Fibroblast of the aortic adventitia (primary cell): ENCODE measurements at regions not wholly inside any gene's neighbourhood (a gene's known extent, or its start where the extent isn't known, plus 50 kb on each side); places are given as distances from the start of the nearest gene placed in this dataset.

Source experiments
- DNase-seq: peaks from one replicate; pipeline ENCODE4 v3.0.0-alpha.2; 2010; ENCODE audit warnings: low read depth
- H3K4me3 ChIP-seq: 2 replicates; pipeline ENCODE4 v1.5.1; 2011; ENCODE audit warnings: low read depth, mild to moderate bottlenecking, control low read depth, low read length, moderate library complexity
- TF ChIP-seq, protein P1 (sequence below): IDR thresholded peaks from 2 replicates; pipeline ENCODE4 v1.5.1; 2011; ENCODE audit warnings: mild to moderate bottlenecking, low read length, control low read depth, inconsistent platforms; ENCODE audit not compliant: insufficient read depth

DNA sequence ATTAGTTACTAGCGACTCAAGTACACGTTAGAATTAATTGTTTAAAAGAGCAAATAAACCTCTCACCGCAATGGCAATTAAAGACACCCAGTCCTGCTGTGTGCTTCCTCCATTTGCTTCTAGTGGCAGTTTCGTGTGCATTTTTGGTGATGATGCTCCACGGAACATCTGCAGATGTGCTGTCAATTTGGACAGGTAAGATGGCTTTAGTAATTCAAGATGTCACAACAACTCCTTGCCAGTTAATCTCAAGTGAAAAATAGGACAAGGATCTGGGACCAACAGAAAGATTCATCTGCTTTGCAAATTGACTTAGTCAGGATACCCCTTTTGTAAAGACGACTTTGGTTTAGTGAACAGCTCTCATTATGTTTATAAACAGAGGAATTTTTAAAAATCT is 320.9 kb downstream of the GABRB3 start:
- TF ChIP-seq, protein P1, sequence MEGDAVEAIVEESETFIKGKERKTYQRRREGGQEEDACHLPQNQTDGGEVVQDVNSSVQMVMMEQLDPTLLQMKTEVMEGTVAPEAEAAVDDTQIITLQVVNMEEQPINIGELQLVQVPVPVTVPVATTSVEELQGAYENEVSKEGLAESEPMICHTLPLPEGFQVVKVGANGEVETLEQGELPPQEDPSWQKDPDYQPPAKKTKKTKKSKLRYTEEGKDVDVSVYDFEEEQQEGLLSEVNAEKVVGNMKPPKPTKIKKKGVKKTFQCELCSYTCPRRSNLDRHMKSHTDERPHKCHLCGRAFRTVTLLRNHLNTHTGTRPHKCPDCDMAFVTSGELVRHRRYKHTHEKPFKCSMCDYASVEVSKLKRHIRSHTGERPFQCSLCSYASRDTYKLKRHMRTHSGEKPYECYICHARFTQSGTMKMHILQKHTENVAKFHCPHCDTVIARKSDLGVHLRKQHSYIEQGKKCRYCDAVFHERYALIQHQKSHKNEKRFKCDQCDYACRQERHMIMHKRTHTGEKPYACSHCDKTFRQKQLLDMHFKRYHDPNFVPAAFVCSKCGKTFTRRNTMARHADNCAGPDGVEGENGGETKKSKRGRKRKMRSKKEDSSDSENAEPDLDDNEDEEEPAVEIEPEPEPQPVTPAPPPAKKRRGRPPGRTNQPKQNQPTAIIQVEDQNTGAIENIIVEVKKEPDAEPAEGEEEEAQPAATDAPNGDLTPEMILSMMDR = no peak

DNA sequence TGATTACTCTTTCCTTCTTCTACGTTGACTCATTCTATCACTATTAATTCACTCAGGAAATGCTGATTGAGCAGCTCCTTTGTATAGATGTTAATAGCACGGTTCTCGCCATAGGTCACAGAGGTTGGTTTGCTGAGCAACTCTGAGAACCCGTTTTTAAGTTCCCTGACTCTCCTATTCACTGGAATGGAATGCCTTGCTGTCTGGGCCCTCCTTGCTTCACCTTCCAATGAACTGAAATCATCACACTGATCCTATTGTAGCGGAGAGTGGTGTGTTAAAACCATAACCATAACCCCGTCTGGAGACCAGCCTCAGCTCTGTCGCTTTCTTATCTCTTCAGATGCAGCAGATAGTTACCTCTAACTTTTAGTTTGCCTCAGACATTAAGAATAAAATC is 323.6 kb downstream of the GABRB3 start:
- no peak for DNase-seq
- H3K4me3 ChIP-seq = no peak overlapping the region
- TF ChIP-seq, protein P1 = no peak

More for the DNA sequence above, 320.9 kb downstream of the GABRB3 start:
- no peak overlapping the region for H3K4me3 ChIP-seq
- DNase-seq = no peak

DNA sequence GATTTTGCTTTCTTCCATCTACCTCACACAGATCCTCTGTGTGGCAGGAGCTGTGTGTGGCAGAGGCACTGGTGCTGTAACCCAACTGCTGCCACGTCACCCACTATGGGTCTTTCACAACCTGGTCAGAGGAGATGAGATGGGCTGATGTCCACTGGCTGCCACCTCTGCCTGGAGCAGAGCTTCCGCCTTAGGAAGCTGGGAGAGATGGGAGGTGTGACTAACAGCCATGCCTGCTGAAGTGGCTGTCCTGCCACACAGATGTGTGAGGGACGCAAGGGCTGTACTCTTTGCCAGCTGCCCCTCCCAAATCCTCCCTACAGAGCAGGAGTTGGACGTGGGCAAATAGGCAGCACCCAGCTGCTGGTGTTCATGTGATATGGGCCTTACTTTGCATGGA is 329.5 kb downstream of the GABRB3 start:
- TF ChIP-seq, protein P1 = no peak
- no peak overlapping the region for H3K4me3 ChIP-seq
- no peak for DNase-seq

DNA sequence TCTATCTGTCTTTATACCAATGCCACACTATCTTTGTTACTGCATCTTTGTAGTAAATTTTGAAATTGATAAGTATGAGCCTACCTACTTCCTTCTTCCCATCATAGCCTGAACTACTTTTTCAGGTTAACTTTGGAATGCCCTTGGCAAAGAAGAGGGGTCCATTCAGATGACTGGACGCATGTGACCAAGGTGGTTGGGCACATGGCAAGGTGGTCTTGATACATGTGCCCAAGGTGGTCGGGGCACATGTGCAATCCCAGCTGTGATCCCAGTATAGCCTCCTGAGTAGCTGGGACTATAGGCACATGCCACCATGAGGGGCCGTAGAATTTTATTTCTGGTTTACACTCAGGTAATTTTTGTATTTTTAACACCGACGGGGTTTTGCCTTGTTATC is 330.2 kb downstream of the GABRB3 start:
- TF ChIP-seq, protein P1 = no peak
- DNase-seq = no peak
- H3K4me3 ChIP-seq = no peak overlapping the region

DNA sequence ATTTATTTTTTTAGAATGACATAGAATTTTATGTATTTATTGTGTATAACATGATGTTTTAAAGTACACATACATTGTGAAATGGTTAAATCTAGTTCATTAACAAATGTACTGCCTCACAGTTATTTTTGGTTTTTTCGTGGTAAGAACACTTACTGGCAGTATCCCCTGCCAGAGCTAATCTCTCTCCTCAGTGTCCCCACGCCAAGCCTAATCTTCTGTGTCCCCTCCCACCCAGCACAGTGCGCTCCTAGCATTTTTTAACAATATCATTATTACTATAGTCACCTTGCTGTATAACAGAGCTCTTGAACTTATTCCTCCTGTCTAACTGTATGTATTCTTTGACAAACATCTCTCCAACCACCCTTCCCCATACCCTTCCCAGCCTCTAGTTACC is 333.2 kb downstream of the GABRB3 start:
- no peak for DNase-seq
- H3K4me3 ChIP-seq = no peak overlapping the region
- TF ChIP-seq, protein P1 = no peak

DNA sequence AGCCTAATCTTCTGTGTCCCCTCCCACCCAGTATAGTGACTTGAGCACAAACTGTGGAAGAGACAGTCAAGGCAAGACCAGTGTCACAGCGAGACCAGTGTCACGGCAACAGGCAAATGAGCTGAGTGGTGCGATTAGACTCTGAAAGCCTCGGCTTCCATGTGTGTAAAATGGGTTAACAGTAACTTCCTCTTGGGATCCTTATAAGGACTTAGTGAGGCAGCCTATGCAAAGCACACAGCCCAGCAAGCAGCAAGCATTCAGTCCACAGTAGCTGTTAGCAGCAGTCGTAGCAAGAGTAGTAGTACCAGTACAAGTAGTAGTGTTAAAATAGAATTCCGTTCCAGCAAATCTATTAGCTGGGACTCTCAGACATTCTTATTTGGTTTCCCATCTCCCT is 334.1 kb downstream of the GABRB3 start:
- no peak for DNase-seq
- H3K4me3 ChIP-seq = no peak overlapping the region
- TF ChIP-seq, protein P1 = no peak

DNA sequence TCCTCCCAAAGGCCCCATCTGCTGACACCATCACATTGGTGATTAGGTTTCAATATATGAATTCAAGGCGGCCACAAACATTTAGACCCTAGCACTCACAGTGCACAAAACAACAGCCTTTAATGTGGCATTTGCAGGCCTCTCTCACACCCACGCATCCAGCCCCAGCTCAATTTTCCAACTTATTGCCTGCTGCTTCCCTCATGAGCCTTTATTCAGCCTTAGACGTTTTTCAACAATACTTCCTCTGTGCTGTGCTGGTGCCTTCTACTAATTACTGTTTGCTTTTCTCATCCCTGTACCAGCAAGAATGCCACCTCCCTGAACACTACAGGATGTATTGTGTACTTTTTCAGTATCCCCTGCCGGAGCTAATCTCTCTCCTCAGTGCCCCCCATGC is 334.6 kb downstream of the GABRB3 start:
- DNase-seq = no peak
- TF ChIP-seq, protein P1 = no peak
- H3K4me3 ChIP-seq = no peak overlapping the region
